ENCODE measurements at regions not wholly inside any gene's neighbourhood (a gene's known extent, or its start where the extent isn't known, plus 50 kb on each side); places are given as distances from the start of the nearest gene placed in this dataset.

GRCh38 chr7:128172151-128172550 lies 68.9 kb upstream of the LEP start:
- dilution Hi-C loops (cut with MboI; ENCODE audit: extremely low pct_ligation_motif_present, low sequenced_read_pairs) = no loop called here
- ChIA-PET POLR2A (no interaction called here), CTCF (no interaction called here)
- intact Hi-C loops (cut with micrococcal nuclease) = no loop called here
- Histone ChIP-seq H3K27me3 (ENCODE audit: control insufficient read depth in 2 of 2, insufficient read depth in 2 of 2, low read length in 2 of 2) (peaks cover 32 to 40% of the 10 kb centered on the region in 2 experiments), H2AFZ (ENCODE audit: low read depth, low read length) (no peak overlapping the region), H3K4me3 (replicated peaks in 1 of 3; ENCODE audit: insufficient read depth in 1 of 3, low read depth in 1 of 3, low read length in 3 of 3) (no peak overlapping the region), H3K9ac (replicated peaks; ENCODE audit: extremely low read depth, insufficient read depth, low read length) (no peak overlapping the region), H3K36me3 (ENCODE audit: control insufficient read depth in 2 of 2, extremely low read depth in 1 of 2, insufficient read depth in 2 of 2, low read length in 2 of 2) (no peaks in the 10 kb centered on the region), H3K4me1 (ENCODE audit: control insufficient read depth, extremely low read depth, insufficient read depth, low read length) (peaks cover 2% of the 10 kb centered on the region), H3K4me2 (ENCODE audit: insufficient read depth, low read length) (no peak overlapping the region), H3K79me2 (ENCODE audit: control insufficient read depth, insufficient read depth, low read length) (no peaks in the 10 kb centered on the region), H3K27ac (ENCODE audit: insufficient read depth, low read depth, low read length) (no peak overlapping the region), H3K9me3 (replicated peaks; ENCODE audit: control insufficient read depth, insufficient read depth, low read length) (no peaks in the 10 kb centered on the region), H4K20me1 (replicated peaks; ENCODE audit: control insufficient read depth, extremely low read depth, insufficient read depth, low read length) (no peaks in the 10 kb centered on the region), H3K9me1 (replicated peaks; ENCODE audit: control insufficient read depth, extremely low read depth, insufficient read depth, low read length) (no peaks in the 10 kb centered on the region)
- TF ChIP-seq GATA2 (IDR thresholded peaks at IDR 0.05; ENCODE audit: insufficient read depth, insufficient read length, low read depth, low read length) (no peak), POLR2A (IDR thresholded peaks at IDR 0.05; ENCODE audit: low read depth, low read length) (no peak), FOS (IDR thresholded peaks at IDR 0.05; ENCODE audit: borderline replicate concordance, insufficient read depth, low read length) (no peak), MYC (IDR thresholded peaks at IDR 0.05; ENCODE audit: low read depth, low read length) (no peak), EZH2 (IDR thresholded peaks at IDR 0.05; ENCODE audit: borderline replicate concordance, low read depth, low read length, severe bottlenecking) (no peak), MAX (IDR thresholded peaks at IDR 0.05; ENCODE audit: insufficient read depth, insufficient read length) (no peak), JUN (IDR thresholded peaks at IDR 0.05; ENCODE audit: borderline replicate concordance, insufficient read depth, insufficient read length, low read depth) (no peak)
- FAIRE-seq = no peak
- DNase-seq (ENCODE audit: low read depth, low spot score) = no peak
- BruUV-seq (replicated peaks) = no TSS peak

GRCh38 chr7:128172963-128173362 lies 68.1 kb upstream of the LEP start:
- peaks cover 31 to 37% of the 10 kb centered on the region in 2 experiments for H3K27me3 ChIP-seq (ENCODE audit: control insufficient read depth in 2 of 2, insufficient read depth in 2 of 2, low read length in 2 of 2)
- no peaks in the 10 kb centered on the region for H3K4me1 ChIP-seq (ENCODE audit: control insufficient read depth, extremely low read depth, insufficient read depth, low read length)
- H3K4me3 ChIP-seq (replicated peaks in 1 of 3; ENCODE audit: insufficient read depth in 1 of 3, low read depth in 1 of 3, low read length in 3 of 3) = no peak overlapping the region
- H3K9ac ChIP-seq (replicated peaks; ENCODE audit: extremely low read depth, insufficient read depth, low read length) = no peak overlapping the region
- no peaks in the 10 kb centered on the region for H3K79me2 ChIP-seq (ENCODE audit: control insufficient read depth, insufficient read depth, low read length)
- DNase-seq (ENCODE audit: low read depth, low spot score) = no peak
- H3K9me3 ChIP-seq (replicated peaks; ENCODE audit: control insufficient read depth, insufficient read depth, low read length) = no peaks in the 10 kb centered on the region
- POLR2A ChIA-PET = no interaction called here
- H3K27ac ChIP-seq (ENCODE audit: insufficient read depth, low read depth, low read length) = no peak overlapping the region
- H3K9me1 ChIP-seq (replicated peaks; ENCODE audit: control insufficient read depth, extremely low read depth, insufficient read depth, low read length) = no peaks in the 10 kb centered on the region
- H2AFZ ChIP-seq (ENCODE audit: low read depth, low read length) = no peak overlapping the region
- BruUV-seq (replicated peaks) = no TSS peak
- TF ChIP-seq POLR2A (IDR thresholded peaks at IDR 0.05; ENCODE audit: low read depth, low read length) = no peak
- TF ChIP-seq GATA2 (IDR thresholded peaks at IDR 0.05; ENCODE audit: insufficient read depth, insufficient read length, low read depth, low read length) = no peak
- TF ChIP-seq CTCF (IDR thresholded peaks at IDR 0.05; ENCODE audit: extremely low read depth in 1 of 2, insufficient read depth in 1 of 2, low read depth in 1 of 2, low read length in 2 of 2) = no peak
- TF ChIP-seq POLR2AphosphoS5 (IDR thresholded peaks at IDR 0.05; ENCODE audit: insufficient read depth, low read depth, low read length) = no peak
- TF ChIP-seq EZH2 (IDR thresholded peaks at IDR 0.05; ENCODE audit: borderline replicate concordance, low read depth, low read length, severe bottlenecking) = no peak
- TF ChIP-seq JUN (IDR thresholded peaks at IDR 0.05; ENCODE audit: borderline replicate concordance, insufficient read depth, insufficient read length, low read depth) = no peak
- TF ChIP-seq FOS (IDR thresholded peaks at IDR 0.05; ENCODE audit: borderline replicate concordance, insufficient read depth, low read length) = no peak
- no peak for TF ChIP-seq MYC (IDR thresholded peaks at IDR 0.05; ENCODE audit: low read depth, low read length)
- no peak for TF ChIP-seq MAX (IDR thresholded peaks at IDR 0.05; ENCODE audit: insufficient read depth, insufficient read length)
- CTCF ChIA-PET = interaction anchor here (0.8 kb wide), 1 partner anchor 25 kb away, joined by 3 read pairs; no protein-coding TSS in a partner anchor
- H4K20me1 ChIP-seq (replicated peaks; ENCODE audit: control insufficient read depth, extremely low read depth, insufficient read depth, low read length) = no peaks in the 10 kb centered on the region
- FAIRE-seq = no peak
- intact Hi-C loops (cut with micrococcal nuclease) = no loop called here
- no peaks in the 10 kb centered on the region for H3K36me3 ChIP-seq (ENCODE audit: control insufficient read depth in 2 of 2, extremely low read depth in 1 of 2, insufficient read depth in 2 of 2, low read length in 2 of 2)
- dilution Hi-C loops (cut with MboI; ENCODE audit: extremely low pct_ligation_motif_present, low sequenced_read_pairs) = no loop called here
- no peak overlapping the region for H3K4me2 ChIP-seq (ENCODE audit: insufficient read depth, low read length)
